GM18498 (cell line): ENCODE measurements at regions not wholly inside any gene's neighbourhood (a gene's known extent, or its start where the extent isn't known, plus 50 kb on each side); places are given as distances from the start of the nearest gene placed in this dataset.
"Not testable (repeated sequence)": the region's sequence is repeated elsewhere in the genome, so short reads cannot be mapped to it uniquely, and the experiment has no call there.

Experiments
- ATAC-seq: cut with Tn5 transposase; IDR thresholded peaks from one replicate; pipeline ENCODE4 v1.9.1; 2021; ENCODE audit warnings: mild to moderate bottlenecking, moderate library complexity; ENCODE audit not compliant: unreplicated experiment

GRCh38 chr2:187775651-187776050 is 221.4 kb upstream of the TFPI start:
- ATAC-seq: no peak

- no peak for ATAC-seq
Measured at GRCh38 chr2:187782301-187782700, 228.1 kb upstream of the TFPI start.

- no peak for ATAC-seq
Measured at GRCh38 chr2:187783446-187783845, 229.2 kb upstream of the TFPI start.

DNA sequence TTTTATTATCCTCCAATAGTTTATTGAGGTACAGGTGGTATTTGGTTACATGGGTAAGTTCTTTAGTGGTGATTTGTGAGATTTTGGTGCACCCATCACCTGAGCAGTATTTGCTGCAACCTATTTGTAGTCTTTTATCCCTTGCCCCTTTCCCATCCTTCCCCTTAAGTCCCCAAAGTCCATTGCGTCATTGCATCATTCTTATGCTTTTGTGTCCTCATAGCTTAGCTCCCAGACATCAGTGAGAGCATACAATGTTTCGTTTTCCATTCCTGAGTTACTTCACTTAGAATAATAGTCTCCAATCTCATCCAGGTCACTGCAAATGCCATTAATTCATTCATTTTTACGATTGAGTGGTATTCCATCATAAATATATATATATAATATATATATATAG is 229.9 kb upstream of the TFPI start:
- ATAC-seq: not testable (repeated sequence)

DNA sequence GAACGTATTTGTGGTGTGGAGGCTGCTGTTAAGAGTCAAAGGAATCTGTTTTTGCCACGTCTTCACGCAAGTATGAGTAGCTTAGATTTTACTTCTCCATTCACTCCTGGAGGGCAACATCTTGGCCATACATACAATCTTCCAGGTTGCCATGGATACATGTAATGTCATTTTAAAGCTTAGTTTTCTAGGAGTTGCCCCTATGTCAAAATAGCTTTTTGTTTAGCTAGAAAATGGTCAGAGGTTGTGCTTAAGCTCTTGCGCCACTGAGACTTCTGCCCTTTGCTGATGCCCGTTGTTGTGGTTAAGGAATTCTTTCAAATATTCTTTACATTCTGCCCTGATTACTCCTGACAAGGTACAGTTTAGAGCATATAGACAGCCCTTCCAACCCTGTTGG is 245.4 kb upstream of the TFPI start:
- no peak for ATAC-seq

GRCh38 chr2:187803816-187804215 is 249.6 kb upstream of the TFPI start:
- no peak for ATAC-seq

- no peak for ATAC-seq
Measured at GRCh38 chr2:187815113-187815512, 260.9 kb upstream of the TFPI start.

DNA sequence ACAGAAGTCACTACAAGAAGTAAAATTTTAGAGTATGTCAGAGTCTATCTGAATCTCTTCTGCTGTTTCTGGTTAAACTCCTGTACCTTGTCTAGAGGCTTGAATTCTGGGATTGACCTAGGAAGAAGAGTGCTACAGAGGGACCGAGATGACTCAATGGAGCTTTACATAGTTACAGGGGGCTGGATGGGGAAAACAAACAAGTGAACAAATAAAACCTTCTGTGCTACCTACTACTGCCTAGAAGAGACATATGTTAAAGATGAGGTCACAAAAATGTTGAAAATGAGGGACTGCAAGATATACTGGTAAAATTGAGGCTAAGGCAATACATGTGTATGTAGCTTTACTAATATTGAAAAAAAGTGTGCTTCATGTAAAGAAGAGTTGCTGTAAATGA is 265.4 kb upstream of the TFPI start:
- no peak for ATAC-seq

- ATAC-seq: no peak
Measured at GRCh38 chr2:187825108-187825507, 270.9 kb upstream of the TFPI start.

DNA sequence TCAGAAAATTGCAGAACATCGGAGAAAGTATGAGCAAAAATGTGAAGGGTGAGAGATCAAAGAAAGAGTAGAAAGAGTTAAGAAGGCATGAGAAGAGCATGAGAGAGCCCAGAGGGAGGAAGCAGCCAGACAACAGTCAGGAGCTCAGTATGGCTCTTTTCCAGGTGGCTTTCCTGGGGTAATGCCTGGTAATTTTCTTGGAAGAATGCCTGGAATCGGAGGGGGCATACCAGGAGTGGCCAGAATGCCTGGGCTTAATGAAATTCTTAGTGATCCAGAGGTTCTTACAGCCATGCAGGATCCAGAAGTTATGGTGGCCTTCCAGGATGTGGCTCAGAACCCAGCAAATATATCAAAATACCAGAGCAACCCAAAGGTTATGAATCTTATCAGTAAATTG is 271.8 kb upstream of the TFPI start:
- no peak for ATAC-seq

DNA sequence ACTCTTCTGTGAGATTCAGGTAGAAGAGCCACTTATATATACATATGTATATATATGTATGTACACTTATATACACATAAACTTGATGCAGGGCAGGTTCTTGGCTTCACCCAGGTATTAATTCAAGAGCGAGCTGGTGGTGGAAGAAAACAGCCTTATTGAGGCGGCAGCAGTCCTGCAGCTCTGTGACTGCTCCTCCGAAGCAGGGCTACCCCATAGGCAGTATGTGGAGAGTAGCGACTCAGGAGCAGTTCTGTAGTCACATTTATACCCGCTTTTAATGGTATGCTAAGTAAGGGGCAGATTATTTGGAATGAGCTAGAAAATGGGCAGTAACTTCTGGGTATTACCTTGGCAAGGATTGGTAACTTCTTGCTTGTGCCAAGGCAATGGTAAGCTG is 280.6 kb upstream of the TFPI start:
- no peak for ATAC-seq

DNA sequence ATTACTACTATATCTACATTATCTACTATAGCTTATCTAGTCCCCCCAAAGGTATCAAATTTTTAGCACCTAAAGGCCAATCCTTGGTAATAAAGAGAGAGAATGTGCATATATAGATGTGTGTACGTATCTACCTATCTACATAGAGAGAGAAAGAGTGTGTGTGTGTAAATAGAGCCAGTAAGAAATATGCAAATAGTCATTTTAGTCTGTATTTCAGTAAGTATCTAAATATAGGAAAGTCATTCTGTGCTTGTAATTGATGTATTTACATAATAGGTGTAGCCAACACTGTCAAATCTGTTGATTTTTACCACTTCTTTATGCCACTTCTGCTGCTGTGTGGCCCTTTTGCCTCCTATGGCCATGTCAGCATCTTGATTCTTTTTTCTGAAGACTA is 284.5 kb upstream of the TFPI start:
- ATAC-seq: no peak

DNA sequence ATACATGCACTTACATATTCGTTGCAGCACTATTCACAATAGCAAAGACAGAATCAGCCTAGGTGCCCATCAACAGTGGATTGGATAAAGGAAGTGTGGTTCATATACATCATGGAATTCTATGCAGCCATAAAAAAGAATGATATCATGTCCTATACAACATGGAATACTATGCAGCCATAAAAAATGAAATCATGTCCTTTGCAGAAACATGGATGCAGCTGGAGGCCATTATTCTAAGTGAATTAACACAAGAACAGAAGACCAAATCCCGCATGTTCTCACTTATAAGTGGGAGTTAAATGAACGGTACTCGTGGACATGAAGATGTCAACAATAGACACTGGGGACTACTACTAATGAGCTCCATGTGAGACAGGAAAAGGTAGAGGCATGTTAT is 288.1 kb upstream of the TFPI start:
- ATAC-seq: no peak

- peak; percentile 66 for ATAC-seq
Measured at GRCh38 chr2:187842978-187843847, 289.0 kb upstream of the TFPI start.

DNA sequence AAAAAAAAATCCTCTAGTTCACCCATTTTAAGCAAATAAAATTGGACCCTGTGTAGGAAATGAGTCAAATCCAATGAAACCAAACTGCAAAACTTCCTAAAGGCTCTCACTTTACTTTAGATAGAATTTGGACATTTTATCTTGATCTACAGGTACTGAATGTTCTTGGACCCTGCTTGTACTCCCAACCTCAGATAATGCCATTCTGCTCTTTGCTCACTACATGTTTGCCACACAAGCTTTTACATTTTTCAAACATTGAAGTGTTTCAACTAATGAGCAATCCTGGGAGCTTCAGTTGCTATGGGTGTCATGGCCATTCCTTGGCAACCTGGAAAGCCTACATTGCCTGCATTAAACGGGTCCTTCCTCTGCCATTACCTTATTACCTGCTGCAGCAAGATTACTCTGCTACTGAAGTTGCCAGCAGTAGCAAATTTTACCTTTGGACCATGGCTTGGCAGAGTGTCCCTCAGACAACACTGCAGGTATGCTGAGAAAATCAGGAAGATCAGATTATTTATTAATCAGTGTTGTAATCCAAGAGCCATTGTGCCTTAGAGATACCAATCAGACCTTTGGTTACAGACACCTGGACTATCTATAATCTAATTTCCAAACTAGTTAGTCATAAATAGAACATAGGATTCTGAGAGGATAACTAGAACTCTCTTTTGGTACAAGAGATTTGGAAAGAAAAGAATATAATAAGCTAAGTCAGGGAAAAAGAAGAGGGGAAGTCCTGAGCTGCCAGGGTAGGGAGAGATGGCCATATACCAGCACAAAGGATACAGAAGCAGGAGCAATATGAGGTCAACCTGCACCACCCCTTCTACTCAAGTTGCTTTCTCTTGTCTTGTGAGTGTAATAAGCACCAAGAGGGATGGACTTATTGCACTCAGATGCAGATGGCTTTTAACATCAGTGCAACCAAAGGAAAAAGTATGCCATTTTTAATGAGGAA is 293.3 kb upstream of the TFPI start:
- ATAC-seq: no peak

- ATAC-seq: no peak
Measured at GRCh38 chr2:187851955-187852561, 297.8 kb upstream of the TFPI start.

DNA sequence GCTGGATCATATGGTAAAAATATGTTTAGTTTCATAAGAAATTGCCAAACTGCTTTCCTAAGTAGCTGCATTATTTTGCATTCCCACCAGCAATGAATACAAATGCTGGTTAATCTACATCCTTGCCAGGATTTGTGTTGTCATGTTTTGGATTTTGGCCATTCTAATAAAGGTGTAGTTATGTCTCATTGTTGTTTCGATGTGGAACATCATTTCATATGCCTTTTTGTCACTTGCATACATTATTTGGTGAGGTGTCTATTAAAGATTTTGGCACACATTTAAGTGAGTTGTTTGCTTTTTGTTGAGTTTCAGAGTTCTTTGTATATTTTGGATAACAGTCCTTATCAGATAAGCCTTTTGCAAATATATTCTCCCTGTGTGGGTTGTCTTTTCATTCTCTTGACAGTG is 299.2 kb upstream of the TFPI start:
- no peak for ATAC-seq

GRCh38 chr2:187854801-187855200 is 300.6 kb upstream of the TFPI start:
- ATAC-seq: no peak

DNA sequence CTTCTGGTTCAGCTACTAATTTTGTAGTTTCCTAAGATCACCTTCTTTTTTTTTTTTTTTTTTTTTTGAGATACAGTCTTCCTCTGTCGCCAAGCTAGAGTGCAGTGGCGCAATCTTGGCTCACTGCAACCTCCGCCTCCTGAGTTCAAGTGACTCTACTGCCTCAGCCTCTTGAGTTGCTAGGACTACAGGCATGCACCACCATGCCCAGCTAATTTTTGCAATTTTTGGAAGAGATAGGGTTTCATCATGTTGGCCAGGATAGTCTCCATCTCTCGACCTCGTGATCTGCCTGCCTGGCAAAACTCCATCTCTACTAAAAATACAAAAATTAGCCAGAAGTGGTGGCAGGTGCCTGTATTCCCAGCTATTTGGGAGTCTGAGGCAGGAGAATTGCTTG is 301.5 kb upstream of the TFPI start:
- no peak for ATAC-seq

GRCh38 chr2:187857826-187858225 is 303.6 kb upstream of the TFPI start:
- no peak for ATAC-seq

DNA sequence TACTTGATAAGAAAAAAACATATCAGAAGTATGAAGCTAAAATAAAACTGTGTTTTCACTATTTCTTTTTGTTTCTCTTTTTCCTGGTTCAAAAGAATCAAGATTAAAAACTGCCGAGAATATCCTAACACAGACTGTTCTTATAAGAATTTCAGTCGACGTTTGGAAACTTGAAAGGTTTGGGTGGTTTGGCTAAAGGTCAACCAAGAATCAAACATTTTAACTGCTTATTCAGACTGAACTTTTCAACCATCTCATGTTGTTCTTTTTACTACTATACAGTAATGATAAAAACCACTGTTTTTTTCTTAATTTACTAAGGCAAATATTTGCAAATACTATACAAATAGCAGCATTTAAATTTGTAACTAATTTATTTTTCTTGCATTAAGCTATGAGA is 308.5 kb upstream of the TFPI start:
- no peak for ATAC-seq
